Testis (tissue), 2 donors: ENCODE measurements at regions not wholly inside any gene's neighbourhood (a gene's known extent, or its start where the extent isn't known, plus 50 kb on each side); places are given as distances from the start of the nearest gene placed in this dataset.

Experiments used
- DNase-seq: peaks from one replicate; pipeline ENCODE4 v3.0.0-alpha.2; 2019
- H3K27ac ChIP-seq, 2 donors: fragments of 200-600 bp; sonication (generic); one replicate each; pipeline ENCODE4 v1.5.1; 2019
- H3K27me3 ChIP-seq: fragments of 200-600 bp; sonication (generic); one replicate; pipeline ENCODE4 v1.5.1; 2019
- H3K36me3 ChIP-seq: fragments of 200-600 bp; sonication (generic); one replicate; pipeline ENCODE4 v1.5.1; 2017; ENCODE audit warnings: low read depth; ENCODE audit errors: missing control alignments
- H3K4me1 ChIP-seq: fragments of 200-600 bp; sonication (generic); one replicate; pipeline ENCODE4 v1.5.1; 2019
- H3K4me3 ChIP-seq, 2 donors: fragments of 200-600 bp; sonication (generic); one replicate each; pipeline ENCODE4 v1.5.1; 2017 to 2019
- H3K9me3 ChIP-seq: fragments of 200-600 bp; sonication (generic); one replicate; pipeline ENCODE4 v1.5.1; 2017
- CTCF ChIP-seq, 3 experiments: fragments of 450-650 bp in 2 of 3; fragments of 200-600 bp in 1 of 3; sonication (generic) in 1 of 3; IDR thresholded peaks; one replicate each; pipeline ENCODE4 v1.5.1; 2016 to 2019; ENCODE audit warnings: antibody characterized with exemption in 3 of 3, mild to moderate bottlenecking in 2 of 3, moderate library complexity in 1 of 3
- POLR2A ChIP-seq: fragments of 450-650 bp; IDR thresholded peaks from one replicate; pipeline ENCODE4 v1.6.1; 2017; ENCODE audit warnings: antibody characterized with exemption, mild to moderate bottlenecking, moderate library complexity
- WGBS, 2 donors: methylation state at CpG; one replicate each; pipeline ENCODE4 v1.1.5; 2018; 5-methylcytosine and 5-hydroxymethylcytosine counted together
- intact Hi-C: fragments of 100-400 bp; cut with DNase I; formaldehyde crosslinking; loops from one replicate; pipeline ENCODE4 v1.15.1; 2023; ENCODE audit warnings: low total_unique reads

- H3K4me3 ChIP-seq, result no peak overlapping the region
- no peaks in the 10 kb centered on the region for H3K9me3 ChIP-seq
- no peak for DNase-seq
- TF ChIP-seq CTCF (IDR thresholded peaks at IDR 0.05) (no peak), POLR2A (no peak)
- no peaks in the 10 kb centered on the region for H3K36me3 ChIP-seq
- intact Hi-C loops, result no loop called here
- no peak overlapping the region for H3K27ac ChIP-seq
- WGBS, 2 donors, result 67 to 68% methylated on average over 1 of the region's 1 CpG
- no peaks in the 10 kb centered on the region for H3K27me3 ChIP-seq
- H3K4me1 ChIP-seq, result no peaks in the 10 kb centered on the region
Observed at GRCh38 chr10:111522141-111522540, 445.3 kb downstream of the ADRA2A start.

- H3K36me3 ChIP-seq, result no peaks in the 10 kb centered on the region
- DNase-seq, result no peak
- no peak overlapping the region for H3K27ac ChIP-seq
- H3K4me3 ChIP-seq, result no peak overlapping the region
- intact Hi-C loops, result no loop called here
- no peaks in the 10 kb centered on the region for H3K27me3 ChIP-seq
- 86 to 94% methylated on average over 2 of the region's 2 CpGs for WGBS, 2 donors
- H3K4me1 ChIP-seq, result no peaks in the 10 kb centered on the region
- H3K9me3 ChIP-seq, result no peaks in the 10 kb centered on the region
- TF ChIP-seq POLR2A (no peak), CTCF (IDR thresholded peaks at IDR 0.05) (no peak)
Observed at GRCh38 chr10:111522551-111522950, 445.7 kb downstream of the ADRA2A start.

GRCh38 chr10:111523016-111523415 is 446.2 kb downstream of the ADRA2A start:
- DNase-seq, result no peak
- H3K27me3 ChIP-seq, result no peaks in the 10 kb centered on the region
- no peak overlapping the region for H3K4me3 ChIP-seq
- H3K27ac ChIP-seq, result no peak overlapping the region
- WGBS, 2 donors, result 82% methylated on average over 2 of the region's 2 CpGs
- intact Hi-C loops, result no loop called here
- H3K4me1 ChIP-seq, result no peaks in the 10 kb centered on the region
- H3K9me3 ChIP-seq, result no peaks in the 10 kb centered on the region
- TF ChIP-seq POLR2A (no peak), CTCF (IDR thresholded peaks at IDR 0.05) (no peak)
- no peaks in the 10 kb centered on the region for H3K36me3 ChIP-seq

- Histone ChIP-seq H3K4me3 (no peak overlapping the region), H3K36me3 (no peaks in the 10 kb centered on the region), H3K27me3 (no peaks in the 10 kb centered on the region), H3K27ac (no peak overlapping the region), H3K4me1 (no peaks in the 10 kb centered on the region), H3K9me3 (no peaks in the 10 kb centered on the region)
- 86 to 87% methylated on average over 3 of the region's 3 CpGs for WGBS, 2 donors
- no peak for DNase-seq
- intact Hi-C loops, result no loop called here
- no peak for TF ChIP-seq POLR2A
- TF ChIP-seq CTCF (IDR thresholded peaks at IDR 0.05), result no peak
Observed at GRCh38 chr10:111524134-111524533, 447.3 kb downstream of the ADRA2A start.

- H3K4me1 ChIP-seq, result no peaks in the 10 kb centered on the region
- no peak overlapping the region for H3K4me3 ChIP-seq
- intact Hi-C loops, result no loop called here
- no peaks in the 10 kb centered on the region for H3K36me3 ChIP-seq
- no peak overlapping the region for H3K27ac ChIP-seq
- TF ChIP-seq CTCF (IDR thresholded peaks at IDR 0.05) (no peak), POLR2A (no peak)
- DNase-seq, result no peak
- no peaks in the 10 kb centered on the region for H3K9me3 ChIP-seq
- no peaks in the 10 kb centered on the region for H3K27me3 ChIP-seq
Observed at GRCh38 chr10:111525696-111526095, 448.9 kb downstream of the ADRA2A start.
